Effector CD4-positive, alpha-beta T cell (primary cell): ENCODE measurements at regions not wholly inside any gene's neighbourhood (a gene's known extent, or its start where the extent isn't known, plus 50 kb on each side); places are given as distances from the start of the nearest gene placed in this dataset.

Source experiments
- DNase-seq: peaks from one replicate; pipeline ENCODE4 v3.0.0-alpha.2; 2020

- DNase-seq, result no peak
Measured at GRCh38 chr10:63710703-63711102, 189.5 kb downstream of the REEP3 start.

DNA sequence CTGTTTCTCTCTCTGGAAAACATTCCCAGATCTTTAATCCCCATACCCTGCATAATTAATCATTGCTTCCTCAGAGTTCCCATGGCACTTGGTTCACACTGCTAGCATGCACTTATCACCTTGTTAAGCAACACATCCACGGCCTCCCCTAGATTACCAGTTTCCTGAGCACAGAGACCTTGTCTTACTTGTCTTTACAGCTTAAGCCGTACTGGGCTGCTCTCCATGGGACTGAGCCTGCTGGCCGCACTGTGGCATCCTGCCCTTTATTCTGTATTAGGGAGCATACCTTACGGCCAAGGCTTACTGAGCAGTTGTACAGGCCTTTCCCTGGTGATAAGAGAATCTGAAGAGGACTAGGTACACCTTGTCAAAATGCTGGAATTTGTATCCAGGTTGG, 190.2 kb downstream of the REEP3 start:
- DNase-seq, result no peak

- DNase-seq, result no peak
Measured at GRCh38 chr10:63711867-63712716, 190.9 kb downstream of the REEP3 start.

DNA sequence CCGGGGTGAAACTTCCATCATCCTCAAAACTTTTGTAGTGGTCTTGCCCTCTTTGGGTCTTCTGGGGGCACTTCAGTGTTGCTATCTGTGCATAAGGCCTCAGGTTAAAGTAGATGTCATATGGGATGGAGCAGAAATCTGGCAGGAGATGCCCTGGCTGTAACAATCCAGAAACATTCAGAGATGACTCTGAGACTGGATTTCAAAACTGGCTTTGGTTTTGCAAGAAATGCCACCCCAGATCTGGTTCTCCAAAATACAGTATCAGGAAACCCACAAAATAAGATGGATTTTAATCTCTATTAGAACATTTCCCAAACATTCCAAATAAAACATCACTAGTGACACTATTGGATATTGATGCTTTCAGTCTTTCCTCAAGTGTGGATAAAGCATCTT, 191.5 kb downstream of the REEP3 start:
- no peak for DNase-seq

- no peak for DNase-seq
Measured at GRCh38 chr10:63713191-63714144, 192.3 kb downstream of the REEP3 start.

DNA sequence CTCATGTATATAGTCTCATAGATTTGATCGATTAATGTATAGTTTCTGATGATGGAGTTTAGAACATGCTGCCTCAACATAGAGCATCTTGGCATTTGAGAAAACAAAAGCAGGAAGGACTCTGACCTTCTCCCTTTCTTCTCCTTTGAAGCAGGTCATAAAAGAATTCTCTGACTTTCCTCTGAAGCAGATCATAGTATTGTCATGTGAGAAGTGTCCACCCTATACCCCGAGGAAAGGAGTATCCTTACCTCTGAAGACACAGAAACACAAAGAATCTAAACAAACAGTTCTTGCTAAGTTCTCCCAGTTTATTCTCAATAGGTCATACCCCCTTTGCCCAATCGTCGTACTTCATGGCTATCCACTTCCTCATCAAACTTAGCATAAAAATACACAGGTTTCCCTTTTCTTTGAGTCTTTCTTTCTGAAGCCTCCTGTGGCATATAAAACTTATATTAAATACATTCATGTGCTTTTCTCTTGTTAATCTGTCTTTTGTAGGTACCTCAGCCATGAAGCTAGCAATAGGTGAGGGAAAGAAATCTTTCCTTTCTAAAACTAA, 194.9 kb downstream of the REEP3 start:
- no peak for DNase-seq

- DNase-seq, result no peak
Measured at GRCh38 chr10:63717027-63717715, 196.0 kb downstream of the REEP3 start.

GRCh38 chr10:63718006-63718405, 196.8 kb downstream of the REEP3 start:
- no peak for DNase-seq

GRCh38 chr10:63718421-63718820, 197.2 kb downstream of the REEP3 start:
- DNase-seq, result no peak

GRCh38 chr10:63719226-63719856, 198.1 kb downstream of the REEP3 start:
- no peak for DNase-seq

- DNase-seq, result peak; percentile 32
Measured at GRCh38 chr10:63720072-63720537, 198.9 kb downstream of the REEP3 start.

- no peak for DNase-seq
Measured at GRCh38 chr10:63720676-63721075, 199.5 kb downstream of the REEP3 start.

- no peak for DNase-seq
Measured at GRCh38 chr10:63722537-63722936, 201.3 kb downstream of the REEP3 start.

DNA sequence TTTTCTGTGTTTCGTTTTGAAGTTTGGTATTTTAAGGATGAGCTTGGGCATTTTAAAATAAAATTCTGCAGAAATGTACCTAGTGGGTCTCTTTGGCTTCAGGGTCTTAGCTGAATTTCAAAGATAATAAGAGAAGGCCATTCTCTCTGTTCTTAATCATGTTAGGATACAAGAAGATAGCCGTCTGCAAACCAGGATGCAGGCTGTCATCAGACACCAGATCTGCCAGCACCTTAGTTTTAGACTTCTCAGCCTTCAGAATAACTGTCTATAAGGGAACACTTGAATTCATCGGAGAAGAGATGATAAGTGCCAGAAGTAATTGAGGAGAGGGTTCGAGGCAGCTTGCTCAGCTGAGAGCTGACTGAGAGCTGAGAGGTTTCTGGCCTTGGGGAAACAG, 202.1 kb downstream of the REEP3 start:
- DNase-seq, result no peak

DNA sequence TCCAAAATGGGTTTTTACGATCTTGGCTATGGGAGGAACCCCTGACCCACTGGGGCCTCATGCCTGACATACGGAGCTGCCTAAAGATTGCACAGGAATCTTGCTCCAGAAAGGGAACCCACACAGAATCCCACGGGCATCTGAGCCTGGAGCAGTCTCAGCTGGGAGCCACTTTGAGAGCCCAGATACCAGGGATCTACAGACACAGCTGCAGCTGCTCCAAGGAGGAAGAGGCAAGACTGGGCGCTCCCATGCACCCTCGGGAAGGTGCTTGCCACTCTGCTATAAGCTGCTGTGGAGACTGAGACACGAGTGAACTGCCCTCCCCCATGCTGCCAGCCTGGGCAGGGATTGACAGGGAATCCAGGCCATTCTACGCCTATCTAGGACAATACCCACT, 202.5 kb downstream of the REEP3 start:
- no peak for DNase-seq

DNA sequence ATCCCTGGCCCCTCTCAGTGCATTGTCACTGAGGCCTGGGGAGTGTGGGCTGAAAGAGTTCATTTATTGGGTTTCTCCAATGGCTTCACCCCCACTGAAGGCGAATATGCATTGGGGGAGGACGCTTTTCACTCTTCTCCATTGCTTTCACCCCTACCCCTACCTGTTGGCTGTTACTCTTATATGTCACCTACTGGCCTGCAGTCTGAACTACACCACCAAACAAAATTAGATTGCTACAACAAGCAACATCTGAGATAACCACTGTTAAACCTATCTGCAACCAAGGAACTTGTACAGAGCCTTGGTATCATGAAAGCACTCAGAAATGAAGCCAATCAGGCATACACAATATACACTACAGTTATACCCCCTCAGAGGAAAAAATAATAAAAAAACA, 203.7 kb downstream of the REEP3 start:
- DNase-seq, result no peak

DNA sequence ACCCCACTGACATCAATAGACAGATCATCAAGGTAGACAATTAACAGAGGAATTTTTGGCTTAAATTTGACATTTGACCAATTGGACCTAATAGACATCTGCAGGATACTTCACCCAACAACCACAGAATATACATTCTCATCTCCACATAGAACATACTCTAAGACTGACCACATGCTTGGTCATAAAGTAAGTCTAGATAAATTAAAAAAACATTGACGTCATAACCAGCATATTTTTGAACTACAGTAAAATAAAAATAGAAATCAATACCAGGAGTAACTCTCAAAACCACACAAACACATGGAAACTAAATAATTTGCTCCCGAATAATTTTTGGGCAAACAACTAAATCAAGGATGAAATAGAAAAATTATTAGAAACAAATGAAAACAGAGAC, 205.7 kb downstream of the REEP3 start:
- no peak for DNase-seq

GRCh38 chr10:63727636-63728035, 206.4 kb downstream of the REEP3 start:
- no peak for DNase-seq

- no peak for DNase-seq
Measured at GRCh38 chr10:63735305-63735704, 214.1 kb downstream of the REEP3 start.

GRCh38 chr10:63738410-63738809, 217.2 kb downstream of the REEP3 start:
- no peak for DNase-seq

- DNase-seq, result no peak
Measured at GRCh38 chr10:63744060-63744941, 223.1 kb downstream of the REEP3 start.
